NCI-H1092 (cell line): ENCODE measurements at regions not wholly inside any gene's neighbourhood (a gene's known extent, or its start where the extent isn't known, plus 50 kb on each side); places are given as distances from the start of the nearest gene placed in this dataset.
"Not testable (repeated sequence)": the region's sequence is repeated elsewhere in the genome, so short reads cannot be mapped to it uniquely, and the experiment has no call there.

ENCODE experiments used
- DNase-seq: peaks from one replicate; lab custom pipeline; 2025; lab: John Stamatoyannopoulos, UW

- DNase-seq = no peak
Observed at GRCh38 chr5:23721336-23721735, 213.9 kb downstream of the PRDM9 start.

GRCh38 chr5:23727271-23727670, 219.9 kb downstream of the PRDM9 start:
- no peak for DNase-seq

GRCh38 chr5:23730023-23730422, 222.6 kb downstream of the PRDM9 start:
- DNase-seq = no peak

- no peak for DNase-seq
Observed at GRCh38 chr5:23740029-23740428, 232.6 kb downstream of the PRDM9 start.

- no peak for DNase-seq
Observed at GRCh38 chr5:23742701-23743100, 235.3 kb downstream of the PRDM9 start.

GRCh38 chr5:23755906-23756305, 248.5 kb downstream of the PRDM9 start:
- DNase-seq = no peak

- DNase-seq = no peak
Observed at GRCh38 chr5:23756779-23757178, 249.4 kb downstream of the PRDM9 start.

GRCh38 chr5:23763170-23763569, 255.8 kb downstream of the PRDM9 start:
- DNase-seq = no peak

- DNase-seq = no peak
Observed at GRCh38 chr5:23776684-23777083, 269.3 kb downstream of the PRDM9 start.

- not testable (repeated sequence) for DNase-seq
Observed at GRCh38 chr5:23800307-23800706, 292.9 kb downstream of the PRDM9 start.

- DNase-seq = no peak
Observed at GRCh38 chr5:23820765-23821471, 313.5 kb downstream of the PRDM9 start.

- DNase-seq = no peak
Observed at GRCh38 chr5:23823521-23823920, 316.1 kb downstream of the PRDM9 start.

- DNase-seq = no peak
Observed at GRCh38 chr5:23825196-23825595, 317.8 kb downstream of the PRDM9 start.

GRCh38 chr5:23840083-23840482, 332.7 kb downstream of the PRDM9 start:
- DNase-seq = no peak

- no peak for DNase-seq
Observed at GRCh38 chr5:23864786-23865185, 357.4 kb downstream of the PRDM9 start.

- DNase-seq = no peak
Observed at GRCh38 chr5:23877847-23878246, 370.4 kb downstream of the PRDM9 start.

- DNase-seq = no peak
Observed at GRCh38 chr5:23884405-23885031, 377.1 kb downstream of the PRDM9 start.

- no peak for DNase-seq
Observed at GRCh38 chr5:23893561-23893960, 386.2 kb downstream of the PRDM9 start.

GRCh38 chr5:23895614-23896013, 388.2 kb downstream of the PRDM9 start:
- DNase-seq = no peak

- DNase-seq = no peak
Observed at GRCh38 chr5:23930985-23931384, 423.6 kb downstream of the PRDM9 start.

GRCh38 chr5:23951261-23951928, 444.0 kb downstream of the PRDM9 start:
- not testable (repeated sequence) for DNase-seq

GRCh38 chr5:23963449-23963848, 456.0 kb downstream of the PRDM9 start:
- DNase-seq = no peak

- DNase-seq = no peak
Observed at GRCh38 chr5:23977365-23977764, 470.0 kb downstream of the PRDM9 start.
